NCI-H1417 treated with DMSO at 0.1 percent for 48 hours (cell line): ENCODE measurements at regions not wholly inside any gene's neighbourhood (a gene's known extent, or its start where the extent isn't known, plus 50 kb on each side); places are given as distances from the start of the nearest gene placed in this dataset.

Source experiments
- DNase-seq: peaks from one replicate; lab custom pipeline; 2025; lab: John Stamatoyannopoulos, UW

- no peak for DNase-seq
Measured at GRCh38 chr18:64253222-64253621, 104.3 kb upstream of the LINC00305 start.

DNA sequence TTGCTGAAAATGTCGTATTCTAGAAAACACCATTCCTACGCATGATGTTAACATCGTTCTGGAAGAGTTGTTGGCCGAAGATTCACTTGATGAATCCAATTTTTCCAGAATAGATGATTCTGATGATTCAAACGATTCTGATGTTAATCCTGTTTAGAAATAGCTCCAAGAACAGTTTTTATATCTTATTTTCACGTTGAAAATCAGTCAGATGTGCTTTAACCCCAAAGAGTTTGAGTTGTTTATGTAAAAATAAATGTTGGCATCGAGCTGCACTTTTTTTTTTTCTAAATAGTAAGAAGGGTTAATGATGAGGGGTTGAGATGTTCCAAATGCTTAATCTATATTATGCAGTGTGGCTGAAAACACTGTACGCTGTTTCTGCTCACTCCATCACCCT is 99.9 kb upstream of the LINC00305 start:
- DNase-seq, result no peak

GRCh38 chr18:64245126-64245861 is 96.4 kb upstream of the LINC00305 start:
- DNase-seq, result no peak

DNA sequence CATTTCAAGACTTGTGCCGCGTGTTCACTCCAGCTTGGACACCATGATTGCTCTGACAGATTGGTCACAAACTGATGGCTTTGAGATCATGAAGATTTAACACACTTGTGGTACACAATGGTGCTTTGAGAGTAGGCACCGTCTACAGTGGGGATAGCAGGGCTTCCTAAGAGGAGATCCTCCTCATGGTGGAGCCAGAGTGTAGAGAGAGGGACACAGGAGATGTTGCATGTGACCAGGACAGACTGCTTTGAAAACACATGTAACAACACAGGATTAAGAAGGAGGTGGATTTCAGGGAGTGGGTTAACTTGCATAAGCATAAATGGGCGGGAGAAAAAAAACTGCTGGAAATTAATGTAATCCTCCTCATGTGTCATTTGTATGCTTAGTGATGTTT is 95.7 kb upstream of the LINC00305 start:
- DNase-seq, result no peak

GRCh38 chr18:64240316-64240715 is 91.4 kb upstream of the LINC00305 start:
- no peak for DNase-seq

GRCh38 chr18:64238076-64238475 is 89.2 kb upstream of the LINC00305 start:
- DNase-seq, result no peak

GRCh38 chr18:64234321-64234720 is 85.4 kb upstream of the LINC00305 start:
- no peak for DNase-seq

GRCh38 chr18:64233851-64234250 is 85.0 kb upstream of the LINC00305 start:
- DNase-seq, result no peak

DNA sequence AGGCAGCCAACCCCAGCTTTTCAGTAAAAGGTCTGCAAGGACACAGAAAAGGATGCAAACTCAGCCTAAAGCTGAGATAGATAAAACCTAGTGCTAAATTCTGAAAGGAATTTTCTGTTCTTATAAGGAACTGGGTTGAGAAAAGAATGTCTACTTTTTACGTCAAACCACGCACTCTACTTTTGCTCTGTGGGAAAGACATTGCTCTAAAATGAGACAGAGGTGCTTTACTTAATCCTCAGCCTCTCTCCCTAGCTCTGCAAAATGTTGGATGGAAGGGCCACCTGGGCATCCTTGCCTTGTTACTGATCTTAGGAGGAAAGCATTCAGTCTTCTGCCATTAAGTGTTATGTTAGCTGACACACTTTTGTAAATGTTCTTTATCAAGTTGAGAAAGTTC is 72.1 kb upstream of the LINC00305 start:
- no peak for DNase-seq

GRCh38 chr18:64219517-64219916 is 70.6 kb upstream of the LINC00305 start:
- no peak for DNase-seq

GRCh38 chr18:64210401-64210949 is 61.6 kb upstream of the LINC00305 start:
- DNase-seq, result no peak

- no peak for DNase-seq
Measured at GRCh38 chr18:64208516-64208915, 59.6 kb upstream of the LINC00305 start.

GRCh38 chr18:64207820-64208219 is 58.9 kb upstream of the LINC00305 start:
- DNase-seq, result no peak

- DNase-seq, result no peak
Measured at GRCh38 chr18:64203295-64203694, 54.4 kb upstream of the LINC00305 start.

GRCh38 chr18:64202863-64203262 is 54.0 kb upstream of the LINC00305 start:
- DNase-seq, result no peak

GRCh38 chr18:64202210-64202836 is 53.4 kb upstream of the LINC00305 start:
- no peak for DNase-seq

DNA sequence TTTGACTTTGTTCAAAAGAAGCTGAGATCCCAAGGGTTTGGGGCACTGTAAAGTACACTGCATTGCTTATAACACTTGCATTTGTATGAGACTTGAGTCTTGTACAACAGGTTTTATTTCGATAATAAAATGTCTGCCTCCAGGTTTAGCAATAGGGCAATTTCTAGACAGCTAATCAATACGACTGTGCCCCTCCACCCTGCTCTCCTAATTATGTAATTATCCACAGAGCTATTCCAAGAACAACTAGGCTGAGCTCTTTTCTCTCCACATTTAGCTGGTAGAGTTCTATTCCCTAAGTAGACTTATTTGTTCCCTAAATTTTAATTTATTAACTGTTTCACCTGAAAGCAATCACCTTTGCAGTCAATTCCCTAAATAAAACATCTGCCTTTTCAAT is 52.9 kb upstream of the LINC00305 start:
- DNase-seq, result no peak

DNA sequence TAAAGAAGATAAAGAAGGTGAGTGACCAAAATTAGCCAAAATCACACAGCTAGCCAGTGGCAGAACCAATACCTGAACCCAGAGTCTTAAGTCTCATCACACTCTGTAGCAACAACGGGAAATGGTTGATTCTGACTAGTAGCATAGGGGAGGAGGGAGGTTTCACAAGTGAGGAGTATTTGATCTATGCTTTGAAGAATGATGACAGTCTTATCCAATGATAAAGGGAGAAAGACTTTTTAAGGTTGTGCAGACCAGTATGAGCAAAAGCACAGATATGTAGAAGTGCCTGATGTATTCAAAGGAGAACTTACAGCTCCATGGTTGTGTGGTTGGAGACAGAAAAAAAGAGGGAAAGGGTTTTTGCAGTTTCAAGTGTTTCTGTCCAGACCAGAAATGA is 50.7 kb upstream of the LINC00305 start:
- DNase-seq, result no peak
